GM18502 (cell line): ENCODE measurements at regions not wholly inside any gene's neighbourhood (a gene's known extent, or its start where the extent isn't known, plus 50 kb on each side); places are given as distances from the start of the nearest gene placed in this dataset.

Experiments used
- ATAC-seq: cut with Tn5 transposase; IDR thresholded peaks from one replicate; pipeline ENCODE4 v1.9.1; 2021; ENCODE audit warnings: mild to moderate bottlenecking; ENCODE audit not compliant: unreplicated experiment, poor library complexity

DNA sequence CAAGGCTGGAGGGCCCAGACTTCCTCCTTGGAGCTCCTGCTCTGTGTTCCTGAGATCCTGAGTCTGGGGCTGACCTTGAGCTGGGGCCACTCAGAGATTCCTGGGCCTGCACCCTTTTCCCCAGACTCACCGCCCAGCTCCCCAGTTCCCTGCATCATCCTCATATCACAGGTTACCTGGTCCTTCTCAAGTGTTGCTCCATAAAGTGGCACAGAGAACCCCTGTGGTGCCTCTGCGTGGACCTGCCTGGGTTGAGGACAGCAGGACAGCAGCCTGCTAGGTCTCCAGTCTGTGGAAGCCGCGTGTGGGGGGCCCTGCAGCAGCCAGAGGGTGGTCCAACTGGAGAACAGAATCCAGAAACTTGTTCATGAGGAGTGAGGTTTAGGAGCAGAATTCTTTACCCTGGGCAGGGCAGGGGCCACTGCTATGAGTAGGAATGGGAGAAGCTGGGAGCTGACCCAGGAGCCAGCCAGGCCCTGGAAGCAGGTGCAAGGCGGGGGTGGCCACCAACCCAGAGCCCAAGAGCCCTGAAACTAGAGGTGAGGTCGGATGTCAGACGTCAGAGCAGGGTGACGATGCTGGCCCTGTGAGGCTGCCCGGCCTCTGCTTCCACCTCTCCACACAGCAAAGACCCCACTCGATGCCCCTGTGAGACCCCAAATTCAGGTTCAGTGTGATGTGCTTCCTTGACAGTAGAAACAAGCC, 299.4 kb downstream of the TCERG1L start:
- no peak for ATAC-seq

GRCh38 chr10:131012641-131012985, 298.9 kb downstream of the TCERG1L start:
- no peak for ATAC-seq

DNA sequence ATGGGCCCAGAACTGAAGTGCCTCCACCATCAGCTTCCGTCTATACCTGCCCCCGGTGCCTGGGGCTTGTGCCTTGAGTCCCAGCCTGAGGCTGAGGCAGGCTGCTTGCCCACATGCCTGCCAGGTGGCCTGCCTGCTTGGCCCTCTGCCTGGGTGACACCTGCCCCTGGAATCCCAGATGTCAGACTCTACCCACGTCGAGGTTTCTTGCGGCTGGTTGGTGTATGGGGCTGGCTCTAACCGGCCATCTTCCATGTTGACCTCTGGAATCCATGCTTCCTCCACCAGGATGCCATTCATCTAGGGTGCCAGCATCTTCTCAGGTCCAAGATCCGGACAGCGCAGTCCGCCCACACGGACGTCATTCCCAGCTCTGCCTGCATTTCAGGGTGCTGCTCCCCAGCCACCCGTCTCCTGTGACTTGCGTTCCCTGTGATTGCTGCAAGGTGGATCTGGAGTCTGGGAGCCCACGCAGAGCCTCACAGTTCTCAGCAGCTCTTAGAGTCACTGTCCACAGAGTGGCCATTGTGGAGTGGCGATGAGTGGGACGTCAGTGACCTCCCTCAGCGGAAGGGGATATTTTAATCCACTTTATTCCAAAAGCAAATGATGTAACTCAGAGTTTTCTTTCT, 298.1 kb downstream of the TCERG1L start:
- no peak for ATAC-seq

DNA sequence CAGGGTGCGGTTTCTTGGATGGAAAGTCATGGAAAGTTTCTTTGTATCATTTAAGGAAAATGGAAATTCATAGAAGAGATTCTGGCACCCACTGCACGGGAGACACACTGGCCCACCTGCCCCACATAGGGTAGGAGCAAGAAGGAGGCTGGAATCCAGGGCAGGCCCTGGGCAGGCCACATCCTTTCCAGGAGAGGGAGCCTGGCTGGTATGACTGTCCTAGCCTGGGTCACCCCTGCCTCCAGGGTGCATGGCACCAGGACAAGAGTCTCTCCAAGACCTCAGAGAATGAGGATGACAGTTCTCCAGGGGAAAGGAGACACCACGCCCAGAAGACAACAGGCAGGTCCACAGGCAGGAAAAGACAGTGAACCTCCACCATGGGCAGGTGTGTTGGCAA, 297.2 kb downstream of the TCERG1L start:
- no peak for ATAC-seq

DNA sequence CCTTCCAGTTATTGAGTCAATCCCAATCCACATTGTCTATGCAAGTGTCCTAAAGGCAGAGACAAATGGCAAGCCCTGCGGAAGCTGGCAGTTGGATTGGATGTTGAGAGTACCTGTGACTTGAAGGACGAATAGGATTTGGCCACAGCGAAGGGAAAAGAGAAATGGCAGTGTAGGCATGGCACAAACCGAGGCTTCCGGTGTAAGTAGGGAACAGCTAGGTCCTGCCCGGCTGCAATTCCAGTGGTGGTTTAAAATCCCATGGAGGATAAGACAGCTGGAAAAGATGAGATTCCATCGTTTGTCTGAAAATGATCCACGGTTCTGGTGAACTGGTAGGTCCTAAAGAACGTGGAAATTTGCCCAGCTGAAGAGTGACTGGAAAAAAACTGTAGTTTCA, 296.2 kb downstream of the TCERG1L start:
- no peak for ATAC-seq

GRCh38 chr10:131016556-131016955, 295.0 kb downstream of the TCERG1L start:
- no peak for ATAC-seq

DNA sequence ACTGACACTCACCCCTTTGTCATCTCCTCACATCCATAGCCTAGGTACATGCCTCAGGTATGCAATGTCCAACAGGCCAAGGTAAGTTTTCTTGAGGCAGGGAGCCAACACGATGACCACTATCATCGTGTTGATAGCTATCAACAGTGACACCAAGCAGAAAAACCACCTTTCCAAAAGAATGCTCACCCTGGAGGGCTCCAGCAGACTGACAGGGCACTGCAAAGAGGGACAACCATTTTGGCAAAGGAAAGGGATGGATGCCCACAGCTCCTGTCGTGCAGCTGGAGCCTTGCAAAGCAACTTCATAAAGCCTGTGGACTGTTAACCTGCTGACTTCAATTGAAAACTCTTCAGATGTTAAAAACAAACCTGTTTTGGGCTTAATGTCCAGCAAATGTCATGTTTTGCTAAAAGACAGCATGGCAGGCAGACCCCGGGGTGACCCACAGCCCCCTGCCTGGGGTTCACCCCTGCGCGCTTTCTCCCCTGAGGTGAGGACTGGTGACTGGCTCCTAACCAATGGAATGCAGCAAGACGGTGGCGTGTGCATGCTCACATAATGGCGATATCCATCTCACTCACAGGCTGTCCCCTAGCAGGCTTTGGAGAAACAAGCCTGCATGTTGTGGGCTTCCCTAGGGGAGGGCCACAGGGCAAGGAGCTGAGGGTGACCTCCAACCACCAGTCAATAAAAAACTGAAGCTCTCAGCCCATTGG, 293.8 kb downstream of the TCERG1L start:
- no peak for ATAC-seq

DNA sequence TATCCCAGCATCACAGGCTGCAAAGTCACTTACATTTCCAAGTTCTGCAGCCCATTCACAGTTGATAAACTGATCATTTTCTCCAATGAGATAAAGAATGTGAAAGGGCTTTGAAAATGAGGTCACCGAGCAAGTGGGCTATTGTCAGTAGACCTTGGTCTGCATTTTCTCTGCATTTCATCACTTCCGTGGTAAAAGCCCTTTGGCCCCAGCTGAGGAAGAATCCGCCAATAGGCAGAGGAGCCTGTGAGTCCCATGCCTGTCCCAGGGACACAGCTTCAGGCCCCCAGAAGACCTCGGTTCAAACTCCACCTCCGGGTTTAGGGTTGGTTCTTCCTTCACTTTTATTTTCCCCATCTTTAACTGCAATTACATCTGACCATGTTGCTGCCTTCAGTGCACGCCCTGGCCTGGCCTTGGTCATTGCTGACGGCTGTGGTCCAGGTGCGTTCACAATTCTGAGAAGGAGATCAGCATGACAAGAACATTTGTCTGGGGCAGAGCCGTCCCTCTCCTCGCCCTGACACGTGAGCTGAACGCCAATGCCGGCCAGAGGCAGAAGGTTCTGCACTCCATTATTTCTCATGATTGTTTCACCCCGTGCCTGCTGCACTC, 292.5 kb downstream of the TCERG1L start:
- no peak for ATAC-seq

- ATAC-seq = no peak
These were observed 291.8 kb downstream of the TCERG1L start for GRCh38 chr10:131019696-131020095.

- no peak for ATAC-seq
These were observed 290.7 kb downstream of the TCERG1L start for GRCh38 chr10:131020775-131021174.

DNA sequence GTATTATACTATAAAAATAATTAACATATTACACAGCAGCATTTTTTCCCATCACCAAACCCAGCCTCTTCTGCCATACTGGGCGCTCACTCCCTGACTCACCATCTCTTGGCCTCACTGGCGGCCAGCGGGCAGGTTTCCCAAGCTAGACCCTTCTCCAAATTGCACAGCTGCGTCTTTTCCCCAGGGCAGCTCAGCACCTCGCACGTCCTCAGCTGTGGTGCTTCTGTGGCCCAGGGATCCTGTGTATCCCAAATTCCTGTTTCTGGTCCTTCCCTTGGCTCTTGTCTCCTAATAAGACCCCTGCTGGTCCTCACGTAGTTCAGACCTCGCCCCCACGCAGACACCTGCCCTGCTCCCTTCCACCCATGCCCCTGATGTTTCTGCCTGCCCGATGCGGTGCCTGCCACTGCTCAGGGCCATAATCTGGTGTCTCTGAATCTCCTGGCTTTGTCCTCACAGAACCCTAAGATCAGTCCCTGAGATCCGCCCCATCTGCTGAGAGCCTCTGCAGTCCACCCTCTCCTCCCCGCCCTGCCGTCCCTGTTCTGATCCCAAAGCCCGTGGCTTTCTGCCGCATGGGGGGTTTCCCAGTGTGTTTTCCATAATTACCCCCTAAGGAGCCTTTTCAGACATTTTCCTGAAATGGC, 290.1 kb downstream of the TCERG1L start:
- ATAC-seq = no peak

- ATAC-seq = no peak
These were observed 289.6 kb downstream of the TCERG1L start for GRCh38 chr10:131021969-131022368.

GRCh38 chr10:131022369-131022768, 289.2 kb downstream of the TCERG1L start:
- ATAC-seq = no peak

DNA sequence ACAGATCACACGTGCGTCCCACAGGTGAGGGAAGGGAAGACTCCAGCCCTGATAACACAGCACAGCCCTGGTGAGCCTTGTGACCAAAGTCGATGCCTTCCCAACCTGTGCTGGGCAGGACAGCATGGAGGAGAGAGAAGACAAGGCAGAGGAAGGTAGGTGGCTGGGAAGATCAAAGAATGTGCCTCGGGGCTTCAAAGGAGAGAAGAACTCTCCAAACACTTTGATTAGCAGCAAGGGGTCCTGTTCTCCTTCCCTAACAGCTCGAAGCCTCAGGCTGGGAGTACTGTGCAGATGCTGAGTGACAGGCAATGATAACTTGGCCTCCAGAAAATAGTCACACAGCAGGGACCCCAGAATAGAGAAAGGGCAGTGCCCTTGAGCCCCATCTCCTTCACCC, 288.5 kb downstream of the TCERG1L start:
- no peak for ATAC-seq

- ATAC-seq = no peak
These were observed 287.0 kb downstream of the TCERG1L start for GRCh38 chr10:131024259-131025131.

DNA sequence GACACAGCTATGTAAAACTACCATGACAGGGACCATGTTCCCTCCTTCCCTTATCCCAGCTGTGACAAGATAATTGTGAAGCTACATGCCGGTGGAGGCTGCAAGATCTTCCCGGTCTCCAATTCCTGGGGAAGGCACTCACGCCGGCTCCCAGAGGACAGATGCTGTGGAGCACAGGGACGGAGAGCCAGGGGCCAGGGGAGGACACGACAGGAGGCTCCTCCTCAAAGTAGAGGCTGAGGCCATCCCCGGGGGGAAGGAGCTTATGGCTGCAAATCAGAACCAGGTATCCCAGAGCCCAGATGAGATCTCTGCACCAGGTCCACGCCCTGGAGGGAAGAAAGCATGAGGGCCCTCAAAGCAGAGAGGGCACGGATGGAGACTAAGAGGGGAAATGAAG, 286.2 kb downstream of the TCERG1L start:
- no peak for ATAC-seq

DNA sequence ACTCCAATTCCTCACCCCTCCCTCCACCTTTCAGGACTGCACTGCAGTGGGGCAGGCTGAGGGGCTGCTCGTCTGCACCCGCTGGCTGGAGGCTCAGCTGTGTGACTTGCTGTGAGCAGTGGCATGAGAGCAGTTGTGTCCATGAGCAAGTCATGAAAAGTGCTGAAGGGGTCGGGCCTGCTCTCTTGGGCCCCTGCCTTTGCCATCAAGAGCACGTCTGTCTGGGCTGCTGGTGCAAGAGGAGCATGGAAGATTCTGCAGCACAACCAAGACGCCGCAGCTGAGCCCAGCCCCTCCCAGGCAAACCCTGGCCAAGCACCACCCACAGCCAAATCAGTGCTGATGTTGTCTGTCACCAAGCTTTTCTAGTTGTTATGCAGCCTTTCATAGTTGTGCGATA, 284.3 kb downstream of the TCERG1L start:
- ATAC-seq = no peak

DNA sequence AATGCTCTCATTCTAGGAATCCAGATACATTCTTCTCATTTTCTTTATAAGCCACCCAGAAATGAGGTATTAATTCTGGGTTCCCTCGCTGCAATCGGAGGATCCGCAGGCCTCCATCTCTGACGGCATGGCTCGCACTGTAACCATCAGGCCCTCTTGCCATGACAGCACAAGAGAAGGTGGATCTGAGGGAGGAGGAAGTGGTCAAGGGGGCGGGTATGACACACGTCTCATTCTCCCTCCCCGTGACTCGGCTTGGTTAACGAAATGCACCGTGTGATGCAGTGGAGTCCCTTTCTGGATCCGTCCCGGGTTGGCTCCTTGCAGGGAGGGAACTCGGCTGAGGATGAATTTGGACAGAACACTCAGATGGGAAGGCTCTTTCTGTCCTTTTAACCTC, 280.2 kb downstream of the TCERG1L start:
- ATAC-seq = no peak

DNA sequence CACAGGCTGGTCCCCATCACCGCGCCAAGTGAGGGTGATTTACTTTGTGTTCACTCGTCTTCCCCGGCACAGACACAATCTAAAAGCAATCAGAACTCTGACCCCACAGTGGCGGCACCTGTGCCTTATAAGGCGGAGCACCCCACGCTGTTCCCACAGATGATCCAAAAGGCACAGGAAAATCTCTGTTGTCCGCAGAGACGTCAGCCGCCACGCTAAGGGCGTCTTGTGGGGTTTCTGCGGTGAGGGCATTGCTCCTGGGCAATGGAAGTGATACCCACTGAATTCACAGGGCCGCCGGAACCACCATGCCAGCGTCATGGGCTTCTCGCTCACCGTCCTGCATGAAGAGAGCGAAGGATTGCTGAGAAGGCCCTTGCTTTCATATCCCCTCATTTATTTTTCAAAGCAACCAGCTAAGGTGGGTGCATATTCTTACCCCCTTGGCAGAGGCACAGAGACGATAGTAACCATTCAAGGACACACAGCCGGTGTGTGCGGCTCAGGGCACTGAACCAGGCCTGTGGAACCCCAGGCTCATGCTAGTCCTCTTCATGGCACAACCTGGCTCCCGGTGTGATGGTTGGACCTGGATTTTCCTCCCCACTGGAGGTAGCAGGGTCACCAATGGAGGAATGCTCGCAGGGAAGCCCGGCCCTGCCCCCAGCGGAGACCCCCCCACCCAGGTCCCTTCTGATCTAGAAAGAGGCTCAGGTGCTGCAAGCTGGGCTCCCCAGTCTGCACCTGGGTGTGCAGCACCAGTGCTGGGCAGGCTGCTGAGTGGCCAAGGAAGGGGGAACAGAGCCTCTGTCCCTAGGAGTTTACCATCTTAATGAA, 279.0 kb downstream of the TCERG1L start:
- no peak for ATAC-seq
